B cell (primary cell): ENCODE measurements at regions not wholly inside any gene's neighbourhood (a gene's known extent, or its start where the extent isn't known, plus 50 kb on each side); places are given as distances from the start of the nearest gene placed in this dataset.

Source experiments
- EZH2 ChIP-seq: IDR thresholded peaks from 2 replicates; pipeline ENCODE4 v1.6.1; 2012; ENCODE audit warnings: borderline replicate concordance, low read depth, mild to moderate bottlenecking, moderate library complexity, low read length; ENCODE audit not compliant: insufficient read depth, poor library complexity, severe bottlenecking
- TF ChIP-seq, protein P1 (sequence below): fragments of 200-600 bp; IDR thresholded peaks from one replicate; pipeline ENCODE4 v1.8.0; 2022; ENCODE audit warnings: antibody characterized with exemption, mild to moderate bottlenecking

DNA sequence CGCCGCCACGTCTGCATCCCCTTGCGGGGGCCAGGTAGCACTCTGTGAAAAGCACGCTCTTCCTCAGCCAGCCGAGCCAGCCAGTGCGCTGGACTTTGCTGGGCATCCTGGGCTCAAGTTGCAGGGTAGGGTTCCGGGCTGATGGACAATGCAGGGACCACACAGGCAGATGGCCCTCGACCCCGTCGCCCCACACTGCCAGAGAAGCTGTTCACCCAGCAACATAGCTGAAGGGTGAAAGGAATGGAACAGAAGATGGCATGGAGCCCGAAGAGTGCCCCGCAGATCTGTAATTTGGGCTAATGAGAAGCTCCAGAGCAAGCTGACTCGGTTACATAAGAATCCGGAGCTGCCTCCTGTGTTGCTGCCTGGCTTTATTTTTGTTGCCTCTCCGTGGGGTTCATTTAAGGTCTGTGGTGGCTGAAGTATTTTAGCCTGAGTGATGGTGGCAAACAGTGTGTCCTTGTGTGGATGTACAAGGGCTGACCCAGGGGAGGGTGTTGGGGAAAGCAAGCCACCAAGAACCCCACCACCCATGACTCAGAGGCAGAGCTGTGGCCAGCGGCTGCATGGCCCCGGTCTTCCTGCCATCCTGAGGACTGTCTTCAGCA, 105.8 kb downstream of the SOX1 start:
- TF ChIP-seq, protein P1, sequence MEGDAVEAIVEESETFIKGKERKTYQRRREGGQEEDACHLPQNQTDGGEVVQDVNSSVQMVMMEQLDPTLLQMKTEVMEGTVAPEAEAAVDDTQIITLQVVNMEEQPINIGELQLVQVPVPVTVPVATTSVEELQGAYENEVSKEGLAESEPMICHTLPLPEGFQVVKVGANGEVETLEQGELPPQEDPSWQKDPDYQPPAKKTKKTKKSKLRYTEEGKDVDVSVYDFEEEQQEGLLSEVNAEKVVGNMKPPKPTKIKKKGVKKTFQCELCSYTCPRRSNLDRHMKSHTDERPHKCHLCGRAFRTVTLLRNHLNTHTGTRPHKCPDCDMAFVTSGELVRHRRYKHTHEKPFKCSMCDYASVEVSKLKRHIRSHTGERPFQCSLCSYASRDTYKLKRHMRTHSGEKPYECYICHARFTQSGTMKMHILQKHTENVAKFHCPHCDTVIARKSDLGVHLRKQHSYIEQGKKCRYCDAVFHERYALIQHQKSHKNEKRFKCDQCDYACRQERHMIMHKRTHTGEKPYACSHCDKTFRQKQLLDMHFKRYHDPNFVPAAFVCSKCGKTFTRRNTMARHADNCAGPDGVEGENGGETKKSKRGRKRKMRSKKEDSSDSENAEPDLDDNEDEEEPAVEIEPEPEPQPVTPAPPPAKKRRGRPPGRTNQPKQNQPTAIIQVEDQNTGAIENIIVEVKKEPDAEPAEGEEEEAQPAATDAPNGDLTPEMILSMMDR: no peak
- no peak for TF ChIP-seq EZH2
